GM12878 (cell line): ENCODE measurements at regions not wholly inside any gene's neighbourhood (a gene's known extent, or its start where the extent isn't known, plus 50 kb on each side); places are given as distances from the start of the nearest gene placed in this dataset.

ENCODE experiments used
- ATAC-seq: fragments of 200-7000 bp; cut with Tn5 transposase; 3 replicates; pipeline ENCODE4 v1.9.1; 2020; ENCODE audit warnings: mild to moderate bottlenecking, moderate library complexity
- BruUV-seq: library from RNA; stranded (reverse); fragments of 400-500 nt; replicated peaks from 2 replicates; lab custom pipeline; 2021; lab: Mats Ljungman, UMichigan
- CTCF ChIA-PET: fragments of 300-600 bp; sonication (Branson Sonifier 250); formaldehyde crosslinking; extraction: SDS; loops from one replicate; lab custom pipeline; 2021; ENCODE audit warnings: inconsistent platforms; lab: Yijun Ruan, JAX
- POLR2A ChIA-PET: fragments of 350-600 bp; formaldehyde crosslinking; extraction: SDS; loops from one replicate; lab custom pipeline; 2021; ENCODE audit warnings: inconsistent platforms; lab: Charles Lee
- RAD21 ChIA-PET: fragments of 300-600 bp; sonication (Branson Sonifier 250); formaldehyde crosslinking; loops from one replicate; lab custom pipeline; 2023; ENCODE audit warnings: antibody characterized with exemption; ENCODE audit not compliant: unreplicated experiment; lab: Charles Lee
- SMC1A ChIA-PET: fragments of 300-600 bp; sonication (Branson Sonifier 250); formaldehyde crosslinking; loops from one replicate; lab custom pipeline; 2023; ENCODE audit not compliant: unreplicated experiment, uncharacterized antibody; lab: Charles Lee
- DNase-seq: peaks from one replicate; pipeline ENCODE4 v3.0.0-alpha.2; 2011; ENCODE audit warnings: low read depth, low spot score
- FAIRE-seq: peaks from 3 replicates; lab custom pipeline; 2011; peaks lifted over from hg19 to GRCh38; lab: Jason Lieb, UNC
- H2AFZ ChIP-seq: 2 replicates; pipeline ENCODE4 v1.6.0; 2011; ENCODE audit warnings: low read depth, low read length, control low read depth; ENCODE audit not compliant: control insufficient read depth
- H3K27ac ChIP-seq: 2 replicates; pipeline ENCODE4 v1.5.1; 2011; ENCODE audit warnings: control low read depth; ENCODE audit not compliant: control insufficient read depth, insufficient read depth
- H3K27me3 ChIP-seq, 2 experiments: replicated peaks in 1 of 2; 2 replicates each; pipeline versions ENCODE4 v1.6.0 to v1.6.1; 2011; ENCODE audit warnings: low read length in 1 of 2; ENCODE audit not compliant: control insufficient read depth in 2 of 2, insufficient read depth in 2 of 2
- H3K36me3 ChIP-seq, 2 experiments: 2 replicates each; pipeline ENCODE4 v1.5.1; 2011; ENCODE audit warnings: low read length in 1 of 2; ENCODE audit not compliant: control insufficient read depth in 2 of 2, insufficient read depth in 2 of 2
- H3K4me1 ChIP-seq: 2 replicates; pipeline ENCODE4 v1.6.1; 2011; ENCODE audit warnings: mild to moderate bottlenecking, low read length, moderate library complexity, mixed read lengths; ENCODE audit not compliant: control insufficient read depth, insufficient read depth
- H3K4me2 ChIP-seq: 2 replicates; pipeline ENCODE4 v1.6.0; 2011; ENCODE audit warnings: control low read depth; ENCODE audit not compliant: control insufficient read depth, insufficient read depth
- H3K4me3 ChIP-seq: fragments of 200-600 bp; sonication (generic); 2 replicates; pipeline ENCODE4 v1.5.1; 2016
- H3K79me2 ChIP-seq: 2 replicates; pipeline ENCODE4 v1.6.0; 2011; ENCODE audit warnings: low read length; ENCODE audit not compliant: control insufficient read depth, insufficient read depth
- H3K9ac ChIP-seq: 2 replicates; pipeline ENCODE4 v1.8.0; 2011; ENCODE audit warnings: low read length, control low read depth, mixed read lengths; ENCODE audit not compliant: control insufficient read depth, insufficient read depth
- H3K9me3 ChIP-seq: replicated peaks from 3 replicates; pipeline ENCODE4 v1.5.1; 2011; ENCODE audit warnings: mild to moderate bottlenecking, low read length; ENCODE audit not compliant: control insufficient read depth, insufficient read depth
- H4K20me1 ChIP-seq: 2 replicates; pipeline ENCODE4 v1.6.0; 2011; ENCODE audit not compliant: control insufficient read depth, insufficient read depth
- POLR2AphosphoS2 ChIP-seq: IDR thresholded peaks from 2 replicates; pipeline ENCODE4 v1.6.1; 2011; ENCODE audit warnings: low read depth, mild to moderate bottlenecking, low read length, improper control_type of control experiment, moderate library complexity
- USF1 ChIP-seq: IDR thresholded peaks from 2 replicates; pipeline ENCODE4 v1.6.1; 2011; ENCODE audit warnings: borderline replicate concordance, low read depth, mild to moderate bottlenecking, moderate library complexity, mixed read lengths, low read length; ENCODE audit not compliant: insufficient read depth; ENCODE audit errors: extremely low read length
- WGBS: methylation state at CpG from one replicate; pipeline ENCODE4 v1.1.6; 2016; ENCODE audit warnings: low lambda C conversion rate; ENCODE audit not compliant: insufficient replicate concordance, insufficient coverage; ENCODE audit errors: missing lambda C conversion rate; 5-methylcytosine and 5-hydroxymethylcytosine counted together
- in situ Hi-C: fragments of 300-500 bp; cut with MboI; formaldehyde crosslinking; loops from 9 replicates; pipeline ENCODE4 v1.14.3; 2018; ENCODE audit warnings: mixed read lengths
- intact Hi-C: fragments of 100-400 bp; cut with micrococcal nuclease; formaldehyde crosslinking; loops from one replicate; pipeline ENCODE4 v1.14.2; 2022; ENCODE audit not compliant: unreplicated experiment
- TF ChIP-seq, protein P1 (sequence below): fragments of 450-650 bp; IDR thresholded peaks from 2 replicates; pipeline ENCODE4 v1.6.1; 2017; ENCODE audit warnings: mild to moderate bottlenecking, moderate library complexity

DNA sequence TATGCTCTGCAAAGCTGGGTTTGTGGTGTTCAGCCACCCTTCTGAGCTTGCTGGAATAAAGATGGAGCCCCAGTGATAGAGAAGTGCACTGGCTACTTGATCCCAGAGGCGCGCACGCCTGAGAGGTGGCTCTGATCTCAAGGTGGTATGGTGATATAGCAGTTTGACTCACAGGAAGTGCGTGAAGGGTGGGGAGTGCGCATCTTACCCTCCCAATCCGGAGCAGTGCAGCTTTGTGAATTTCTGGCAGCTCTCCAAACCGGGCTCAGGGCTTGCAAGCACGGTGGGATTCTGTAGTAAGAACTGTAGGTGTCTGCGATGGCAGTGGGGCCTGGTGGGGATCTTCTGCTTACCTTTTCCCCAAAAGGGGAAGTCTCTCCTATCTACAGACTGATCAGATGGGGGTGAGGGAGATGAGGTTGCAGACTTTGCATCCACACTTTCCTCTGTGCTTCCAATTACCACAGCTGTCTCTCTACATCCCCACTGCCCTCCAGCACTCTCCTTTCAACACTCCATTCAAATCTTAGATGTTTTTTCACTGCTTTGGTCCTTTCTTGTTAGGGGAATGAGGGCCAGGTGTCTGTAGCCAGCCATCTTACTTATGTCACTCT is 197.4 kb upstream of the SLC38A2 start:
- Histone ChIP-seq H3K27ac (no peak overlapping the region), H3K27me3 (no peaks in the 10 kb centered on the region), H3K9ac (no peak overlapping the region), H3K4me2 (no peak overlapping the region), H3K4me1 (no peaks in the 10 kb centered on the region), H3K36me3 (no peaks in the 10 kb centered on the region), H4K20me1 (no peaks in the 10 kb centered on the region), H3K79me2 (no peaks in the 10 kb centered on the region), H3K9me3 (peaks cover 3% of the 10 kb centered on the region), H3K4me3 (no peak overlapping the region), H2AFZ (no peak overlapping the region)
- SMC1A ChIA-PET = interaction anchor here (0.7 kb wide), 1 partner anchor 11 kb away, joined by 3 read pairs; no protein-coding TSS in a partner anchor
- POLR2A ChIA-PET = no interaction called here
- CTCF ChIA-PET = interaction anchor here (0.6 kb wide), 1 partner anchor 32 kb away, joined by 3 read pairs; no protein-coding TSS in a partner anchor
- WGBS = 86% methylated on average over 9 of the region's 9 CpGs
- no peak for FAIRE-seq
- RAD21 ChIA-PET = no interaction called here
- DNase-seq = no peak
- in situ Hi-C loops = no loop called here
- TF ChIP-seq USF1 (no peak), POLR2AphosphoS2 (no peak)
- TF ChIP-seq, protein P1, sequence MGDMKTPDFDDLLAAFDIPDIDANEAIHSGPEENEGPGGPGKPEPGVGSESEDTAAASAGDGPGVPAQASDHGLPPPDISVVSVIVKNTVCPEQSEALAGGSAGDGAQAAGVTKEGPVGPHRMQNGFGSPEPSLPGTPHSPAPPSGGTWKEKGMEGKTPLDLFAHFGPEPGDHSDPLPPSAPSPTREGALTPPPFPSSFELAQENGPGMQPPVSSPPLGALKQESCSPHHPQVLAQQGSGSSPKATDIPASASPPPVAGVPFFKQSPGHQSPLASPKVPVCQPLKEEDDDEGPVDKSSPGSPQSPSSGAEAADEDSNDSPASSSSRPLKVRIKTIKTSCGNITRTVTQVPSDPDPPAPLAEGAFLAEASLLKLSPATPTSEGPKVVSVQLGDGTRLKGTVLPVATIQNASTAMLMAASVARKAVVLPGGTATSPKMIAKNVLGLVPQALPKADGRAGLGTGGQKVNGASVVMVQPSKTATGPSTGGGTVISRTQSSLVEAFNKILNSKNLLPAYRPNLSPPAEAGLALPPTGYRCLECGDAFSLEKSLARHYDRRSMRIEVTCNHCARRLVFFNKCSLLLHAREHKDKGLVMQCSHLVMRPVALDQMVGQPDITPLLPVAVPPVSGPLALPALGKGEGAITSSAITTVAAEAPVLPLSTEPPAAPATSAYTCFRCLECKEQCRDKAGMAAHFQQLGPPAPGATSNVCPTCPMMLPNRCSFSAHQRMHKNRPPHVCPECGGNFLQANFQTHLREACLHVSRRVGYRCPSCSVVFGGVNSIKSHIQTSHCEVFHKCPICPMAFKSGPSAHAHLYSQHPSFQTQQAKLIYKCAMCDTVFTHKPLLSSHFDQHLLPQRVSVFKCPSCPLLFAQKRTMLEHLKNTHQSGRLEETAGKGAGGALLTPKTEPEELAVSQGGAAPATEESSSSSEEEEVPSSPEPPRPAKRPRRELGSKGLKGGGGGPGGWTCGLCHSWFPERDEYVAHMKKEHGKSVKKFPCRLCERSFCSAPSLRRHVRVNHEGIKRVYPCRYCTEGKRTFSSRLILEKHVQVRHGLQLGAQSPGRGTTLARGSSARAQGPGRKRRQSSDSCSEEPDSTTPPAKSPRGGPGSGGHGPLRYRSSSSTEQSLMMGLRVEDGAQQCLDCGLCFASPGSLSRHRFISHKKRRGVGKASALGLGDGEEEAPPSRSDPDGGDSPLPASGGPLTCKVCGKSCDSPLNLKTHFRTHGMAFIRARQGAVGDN = no peak
- no peak for ATAC-seq
- BruUV-seq = no TSS peak
- intact Hi-C loops = no loop called here
